ENCODE measurements at regions not wholly inside any gene's neighbourhood (a gene's known extent, or its start where the extent isn't known, plus 50 kb on each side); places are given as distances from the start of the nearest gene placed in this dataset.

- no peak overlapping the region for H2BK15ac ChIP-seq (ENCODE audit: low read length)
- H3K27ac ChIP-seq (ENCODE audit: low read depth, low read length) = no peak overlapping the region
- ChIA-PET POLR2A (ENCODE audit: partially characterized antibody) (no interaction called here), CTCF (ENCODE audit: partially characterized antibody) (no interaction called here)
- no peak overlapping the region for H4K5ac ChIP-seq (ENCODE audit: insufficient read length, low read depth, low read length)
- H2AK5ac ChIP-seq (ENCODE audit: low read depth, low read length) = no peak overlapping the region
- no peak overlapping the region for H2BK5ac ChIP-seq (ENCODE audit: low read depth, low read length)
- no peaks in the 10 kb centered on the region for H3K4me1 ChIP-seq (replicated peaks in 1 of 4; ENCODE audit: control insufficient read depth in 3 of 4, insufficient read depth in 4 of 4, low read length in 3 of 4)
- DNase-seq (ENCODE audit: low read depth in 1 of 2, low spot score in 2 of 2) (no peak), FAIRE-seq (no peak)
- no peak overlapping the region for H3K18ac ChIP-seq (ENCODE audit: extremely low read depth, low read length)
- H2BK12ac ChIP-seq (ENCODE audit: low read depth, low read length) = no peak overlapping the region
- H2BK20ac ChIP-seq (ENCODE audit: low read length) = no peak overlapping the region
- H3K4me2 ChIP-seq (ENCODE audit: insufficient read depth in 1 of 2, low read depth in 2 of 2, low read length in 2 of 2) = no peak overlapping the region
- no peaks in the 10 kb centered on the region for H3K79me2 ChIP-seq (ENCODE audit: control insufficient read depth in 1 of 2, insufficient read depth in 2 of 2, low read length in 2 of 2)
- no peak overlapping the region for H3K4me3 ChIP-seq (ENCODE audit: extremely low read depth in 1 of 4, insufficient read depth in 2 of 4, low read depth in 3 of 4, low read length in 4 of 4)
- H2AFZ ChIP-seq (ENCODE audit: low read length) = no peak overlapping the region
- no peak overlapping the region for H2BK120ac ChIP-seq (replicated peaks; ENCODE audit: low read depth, low read length)
- no peak overlapping the region for H3K23ac ChIP-seq (ENCODE audit: insufficient read length)
- H4K91ac ChIP-seq (replicated peaks; ENCODE audit: insufficient read length, low read length) = no peak overlapping the region
- H3K23me2 ChIP-seq (ENCODE audit: low read depth, low read length) = no peaks in the 10 kb centered on the region
- H3K56ac ChIP-seq (replicated peaks; ENCODE audit: insufficient read length, low read depth, low read length) = no peak overlapping the region
- 86% methylated on average over 6 of the region's 6 CpGs; no CpG with 5 or more reads in 1 of the 2 experiments for WGBS, 2 experiments (ENCODE audit: extremely low coverage in 1 of 2, insufficient coverage in 1 of 2, insufficient read length in 1 of 2, insufficient replicate concordance in 2 of 2, low coverage in 1 of 2, low lambda C conversion rate in 2 of 2, missing lambda C conversion rate in 1 of 2)
- TF ChIP-seq CEBPB (IDR thresholded peaks at IDR 0.05; ENCODE audit: low read depth, low read length) = no peak
- TF ChIP-seq KDM5A (IDR thresholded peaks at IDR 0.05; ENCODE audit: low read length) = no peak
- TF ChIP-seq CBX8 (IDR thresholded peaks at IDR 0.05; ENCODE audit: borderline replicate concordance, low read depth, low read length) = no peak
- TF ChIP-seq BCL11A (IDR thresholded peaks at IDR 0.05; ENCODE audit: low read depth in 2 of 2, low read length in 2 of 2) = no peak
- TF ChIP-seq RAD21 (IDR thresholded peaks at IDR 0.05 in 1 of 2, conservative IDR thresholded peaks at IDR 0.05 in 1 of 2; ENCODE audit: low read depth in 2 of 2, low read length in 2 of 2) = no peak
- no peak for TF ChIP-seq MAFK (IDR thresholded peaks at IDR 0.05; ENCODE audit: low read depth, low read length)
- no peak for TF ChIP-seq HDAC2 (IDR thresholded peaks at IDR 0.05; ENCODE audit: borderline replicate concordance in 1 of 2, low read depth in 2 of 2, low read length in 2 of 2)
- no peak for TF ChIP-seq FOSL1 (IDR thresholded peaks at IDR 0.05; ENCODE audit: insufficient read depth, low read depth, low read length)
- TF ChIP-seq ZNF274 (IDR thresholded peaks at IDR 0.05; ENCODE audit: borderline replicate concordance, extremely low read depth, low read length) = no peak
- no peak for TF ChIP-seq TAF1 (IDR thresholded peaks at IDR 0.05; ENCODE audit: low read depth, low read length)
- no peak overlapping the region for H3K4ac ChIP-seq (replicated peaks; ENCODE audit: insufficient read length, low read depth, low read length)
- H4K8ac ChIP-seq (ENCODE audit: extremely low read depth, insufficient read depth, low read length) = no peak overlapping the region
- no peaks in the 10 kb centered on the region for H3K36me3 ChIP-seq (ENCODE audit: control insufficient read depth in 2 of 4, insufficient read depth in 4 of 4, low read length in 3 of 4)
- no peaks in the 10 kb centered on the region for H3K27me3 ChIP-seq (replicated peaks in 1 of 4; ENCODE audit: control insufficient read depth in 3 of 4, extremely low read depth in 1 of 4, insufficient read depth in 3 of 4, low read length in 3 of 4)
- no peaks in the 10 kb centered on the region for H4K20me1 ChIP-seq (replicated peaks in 1 of 2; ENCODE audit: control insufficient read depth in 1 of 2, insufficient read depth in 2 of 2, low read length in 2 of 2)
- no peaks in the 10 kb centered on the region for H3K79me1 ChIP-seq (ENCODE audit: low read depth, low read length)
- no peak overlapping the region for H3K14ac ChIP-seq (ENCODE audit: insufficient read length)
- no peaks in the 10 kb centered on the region for H3K9me3 ChIP-seq (ENCODE audit: insufficient read depth in 2 of 2, low read depth in 1 of 2, low read length in 1 of 2)
- H3K9ac ChIP-seq (replicated peaks in 1 of 4; ENCODE audit: extremely low read depth in 1 of 4, low read depth in 3 of 4, low read length in 3 of 4) = no peak overlapping the region
These were observed 165.7 kb upstream of the RARB start for GRCh38 chr3:25262322-25262721.

Data from H1 (cell line).